MG63 (cell line): ENCODE measurements at regions not wholly inside any gene's neighbourhood (a gene's known extent, or its start where the extent isn't known, plus 50 kb on each side); places are given as distances from the start of the nearest gene placed in this dataset.

Source experiments
- DNase-seq: peaks from one replicate; pipeline ENCODE4 v3.0.0-alpha.2; 2020
- H3K27me3 ChIP-seq: fragments of 250-450 bp; sonication (Bioruptor Pico); 2 replicates; pipeline ENCODE4 v1.5.1; 2020; ENCODE audit warnings: mild to moderate bottlenecking, moderate library complexity
- H3K36me3 ChIP-seq: fragments of 250-450 bp; sonication (Bioruptor Pico); 2 replicates; pipeline ENCODE4 v1.5.1; 2020; ENCODE audit warnings: mild to moderate bottlenecking, moderate library complexity
- H3K4me3 ChIP-seq: fragments of 250-450 bp; sonication (Bioruptor Pico); 2 replicates; pipeline ENCODE4 v1.5.1; 2020; ENCODE audit warnings: mild to moderate bottlenecking, moderate library complexity
- H3K9me3 ChIP-seq: fragments of 250-450 bp; sonication (Bioruptor Pico); 2 replicates; pipeline ENCODE4 v1.5.1; 2020; ENCODE audit warnings: mild to moderate bottlenecking, moderate library complexity

DNA sequence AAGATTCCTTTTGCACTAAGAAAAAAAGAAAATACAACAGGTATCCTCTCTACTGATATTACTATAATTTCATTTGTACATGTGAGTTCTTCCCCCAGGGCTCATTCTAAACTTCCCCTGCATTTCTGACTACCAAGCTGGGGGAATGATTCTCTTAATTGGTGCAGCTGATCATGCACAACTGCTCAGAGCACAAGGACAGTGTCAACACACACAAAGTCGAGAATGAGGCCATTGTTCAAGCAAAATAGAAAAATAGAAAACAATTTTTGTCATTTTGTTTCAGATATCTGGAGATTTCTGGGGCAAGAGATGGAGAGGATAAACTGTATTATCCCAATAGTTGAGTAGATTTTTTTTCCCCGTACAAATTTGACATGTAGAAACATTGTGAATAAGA lies 236.3 kb downstream of the HAO1 start:
- H3K4me3 ChIP-seq = no peak overlapping the region
- no peaks in the 10 kb centered on the region for H3K36me3 ChIP-seq
- no peak for DNase-seq
- no peaks in the 10 kb centered on the region for H3K27me3 ChIP-seq
- no peaks in the 10 kb centered on the region for H3K9me3 ChIP-seq

- Histone ChIP-seq H3K4me3 (no peak overlapping the region), H3K9me3 (0 out of 2 replicates have a peak, but pooled peaks cover 3% of the 10 kb centered on the region), H3K36me3 (no peaks in the 10 kb centered on the region), H3K27me3 (no peaks in the 10 kb centered on the region)
- DNase-seq = no peak
These were observed 232.1 kb downstream of the HAO1 start for GRCh38 chr20:7708112-7708511.

GRCh38 chr20:7708782-7709181 lies 231.5 kb downstream of the HAO1 start:
- Histone ChIP-seq H3K36me3 (no peaks in the 10 kb centered on the region), H3K4me3 (no peak overlapping the region), H3K27me3 (no peaks in the 10 kb centered on the region), H3K9me3 (0 out of 2 replicates have a peak, but pooled peaks cover 3% of the 10 kb centered on the region)
- no peak for DNase-seq

DNA sequence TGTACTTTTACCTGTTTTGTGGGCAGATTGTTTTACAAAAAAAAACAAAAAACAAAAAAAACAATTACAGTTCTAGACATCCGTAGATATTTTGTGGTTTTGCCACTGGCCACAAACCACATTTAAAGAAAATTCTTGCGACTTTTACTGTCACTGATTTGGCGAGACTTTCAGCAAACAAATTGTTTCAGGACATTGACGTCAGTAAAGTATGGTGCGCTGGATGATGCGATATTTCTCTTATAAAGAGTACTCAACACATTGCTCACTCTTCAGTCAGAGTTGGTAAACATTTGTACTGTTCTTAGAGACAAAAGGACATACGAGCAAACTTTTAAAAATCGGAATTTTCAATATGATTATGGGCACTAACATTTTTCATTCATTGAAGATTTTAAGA lies 229.8 kb downstream of the HAO1 start:
- Histone ChIP-seq H3K27me3 (no peaks in the 10 kb centered on the region), H3K4me3 (no peak overlapping the region), H3K9me3 (0 out of 2 replicates have a peak, but pooled peaks cover 3% of the 10 kb centered on the region), H3K36me3 (no peaks in the 10 kb centered on the region)
- DNase-seq = no peak

GRCh38 chr20:7712661-7713060 lies 227.6 kb downstream of the HAO1 start:
- no peaks in the 10 kb centered on the region for H3K36me3 ChIP-seq
- DNase-seq = no peak
- no peaks in the 10 kb centered on the region for H3K27me3 ChIP-seq
- H3K9me3 ChIP-seq = 0 out of 2 replicates have a peak, but pooled peaks cover 3% of the 10 kb centered on the region
- no peak overlapping the region for H3K4me3 ChIP-seq

GRCh38 chr20:7714549-7714948 lies 225.7 kb downstream of the HAO1 start:
- no peaks in the 10 kb centered on the region for H3K36me3 ChIP-seq
- H3K4me3 ChIP-seq = no peak overlapping the region
- H3K9me3 ChIP-seq = 0 out of 2 replicates have a peak, but pooled peaks cover 3% of the 10 kb centered on the region
- H3K27me3 ChIP-seq = no peaks in the 10 kb centered on the region
- no peak for DNase-seq

GRCh38 chr20:7716286-7716972 lies 223.8 kb downstream of the HAO1 start:
- no peaks in the 10 kb centered on the region for H3K36me3 ChIP-seq
- H3K4me3 ChIP-seq = no peak overlapping the region
- no peak for DNase-seq
- 0 out of 2 replicates have a peak, but pooled peaks cover 3% of the 10 kb centered on the region for H3K9me3 ChIP-seq
- H3K27me3 ChIP-seq = no peaks in the 10 kb centered on the region

GRCh38 chr20:7722564-7722963 lies 217.7 kb downstream of the HAO1 start:
- no peaks in the 10 kb centered on the region for H3K27me3 ChIP-seq
- H3K4me3 ChIP-seq = no peak overlapping the region
- no peak for DNase-seq
- H3K36me3 ChIP-seq = no peaks in the 10 kb centered on the region
- no peaks in the 10 kb centered on the region; the same call in 1 of the 2 replicates for H3K9me3 ChIP-seq

DNA sequence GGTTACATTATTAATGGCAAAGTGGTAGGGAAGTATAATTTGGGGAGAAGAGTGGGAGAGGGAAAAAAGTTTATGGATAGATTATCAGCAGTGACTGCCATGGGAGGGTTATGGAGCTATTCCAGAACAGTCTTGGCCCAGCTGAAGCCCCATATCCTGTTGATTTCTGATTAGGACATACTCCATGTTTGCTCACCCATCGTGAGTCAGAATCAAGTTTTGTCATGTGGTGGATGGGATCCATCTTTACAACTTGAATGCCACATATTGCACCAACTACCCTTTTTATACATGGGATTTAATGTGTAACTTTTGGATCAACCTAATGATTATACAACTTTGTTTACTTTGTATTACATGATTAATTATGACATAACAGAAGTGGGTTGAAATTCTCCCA lies 217.0 kb downstream of the HAO1 start:
- H3K36me3 ChIP-seq = no peaks in the 10 kb centered on the region
- peak; percentile 79 for DNase-seq
- no peaks in the 10 kb centered on the region; the same call in 1 of the 2 replicates for H3K9me3 ChIP-seq
- no peak overlapping the region for H3K4me3 ChIP-seq
- H3K27me3 ChIP-seq = no peaks in the 10 kb centered on the region

- H3K9me3 ChIP-seq = no peaks in the 10 kb centered on the region
- H3K36me3 ChIP-seq = no peaks in the 10 kb centered on the region
- no peak for DNase-seq
- H3K4me3 ChIP-seq = no peak overlapping the region
- no peaks in the 10 kb centered on the region for H3K27me3 ChIP-seq
These were observed 211.9 kb downstream of the HAO1 start for GRCh38 chr20:7728338-7728737.

- Histone ChIP-seq H3K4me3 (no peak overlapping the region), H3K9me3 (no peaks in the 10 kb centered on the region)
- no peak for DNase-seq
These were observed 206.0 kb downstream of the HAO1 start for GRCh38 chr20:7734216-7734615.

DNA sequence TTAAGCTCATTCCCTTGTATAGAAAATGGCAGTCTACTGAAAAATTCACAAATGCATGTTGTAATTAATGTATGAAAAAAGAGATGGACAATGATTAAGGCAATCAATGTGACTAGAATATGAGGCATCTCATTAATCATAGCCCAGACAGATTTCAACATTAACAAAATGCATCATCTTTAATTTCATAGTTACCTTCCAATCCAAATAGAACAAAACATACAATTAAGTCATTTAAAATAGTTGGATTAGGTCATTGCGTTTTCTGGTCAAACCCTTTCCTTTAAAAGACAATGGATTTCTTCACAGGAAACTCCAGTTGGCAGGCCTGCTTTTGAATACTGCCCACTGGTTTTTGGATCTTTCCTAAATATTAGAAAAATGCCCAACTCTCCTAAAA lies 203.9 kb downstream of the HAO1 start:
- DNase-seq = peak; percentile 38
- Histone ChIP-seq H3K36me3 (no peaks in the 10 kb centered on the region), H3K4me3 (no peak overlapping the region), H3K27me3 (no peaks in the 10 kb centered on the region), H3K9me3 (no peaks in the 10 kb centered on the region)

More at GRCh38 chr20:7734216-7734615, 206.0 kb downstream of the HAO1 start:
- no peaks in the 10 kb centered on the region for H3K36me3 ChIP-seq
- H3K27me3 ChIP-seq = no peaks in the 10 kb centered on the region

DNA sequence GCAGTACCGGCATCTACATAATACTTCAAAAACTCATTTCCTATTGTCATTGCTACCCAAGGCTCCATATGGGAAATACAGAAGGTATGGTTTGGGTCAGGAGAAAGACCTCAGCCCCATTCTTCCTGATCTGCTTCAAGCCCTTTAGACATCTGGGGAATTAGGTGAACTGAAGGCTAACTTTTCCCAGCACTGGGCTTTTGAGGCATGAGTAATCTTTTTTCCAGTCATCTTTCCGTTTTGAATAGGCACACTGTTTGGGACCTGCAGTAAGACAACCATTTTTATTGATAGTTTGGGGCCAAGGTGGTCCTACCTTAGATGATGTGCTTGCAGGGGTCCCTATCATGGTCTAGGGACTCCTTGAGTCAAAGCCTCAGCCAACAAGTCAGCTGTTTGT lies 198.4 kb downstream of the HAO1 start:
- Histone ChIP-seq H3K9me3 (peaks cover 20% of the 10 kb centered on the region), H3K36me3 (peaks cover 2% of the 10 kb centered on the region; the same call in 1 of the 2 replicates)
- no peak for DNase-seq

GRCh38 chr20:7742479-7742878 lies 197.8 kb downstream of the HAO1 start:
- DNase-seq = peak; percentile 87
- Histone ChIP-seq H3K36me3 (peaks cover 2% of the 10 kb centered on the region; the same call in 1 of the 2 replicates), H3K27me3 (no peaks in the 10 kb centered on the region), H3K4me3 (no peak overlapping the region), H3K9me3 (peaks cover 20% of the 10 kb centered on the region)

More for the DNA sequence above, 198.4 kb downstream of the HAO1 start:
- Histone ChIP-seq H3K4me3 (no peak overlapping the region), H3K27me3 (no peaks in the 10 kb centered on the region)

DNA sequence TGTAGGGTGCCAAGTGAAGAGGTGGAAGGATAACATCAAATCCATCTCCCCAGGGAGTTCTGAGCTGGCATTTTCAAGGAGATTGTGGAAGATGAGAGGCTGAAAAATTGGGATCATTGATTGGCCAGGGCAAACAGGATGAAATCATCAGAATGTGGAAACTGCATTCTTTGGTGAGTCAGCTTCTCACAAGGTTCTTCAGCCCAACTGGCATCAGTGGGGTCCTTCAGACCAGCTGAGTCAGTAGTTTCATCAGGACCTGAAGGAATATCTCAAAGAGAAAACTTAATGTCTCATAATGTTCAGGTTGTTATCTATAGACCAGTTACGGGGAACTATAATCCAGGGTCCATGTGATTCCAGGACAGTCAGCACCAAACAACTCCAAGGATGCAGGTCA lies 195.8 kb downstream of the HAO1 start:
- Histone ChIP-seq H3K36me3 (peaks cover 2% of the 10 kb centered on the region; the same call in 1 of the 2 replicates), H3K27me3 (no peaks in the 10 kb centered on the region), H3K4me3 (no peak overlapping the region), H3K9me3 (peaks cover 20% of the 10 kb centered on the region)
- peak; percentile 61 for DNase-seq

- Histone ChIP-seq H3K4me3 (no peak overlapping the region), H3K36me3 (no peaks in the 10 kb centered on the region; the same call in 1 of the 2 replicates), H3K9me3 (peaks cover 11% of the 10 kb centered on the region), H3K27me3 (no peaks in the 10 kb centered on the region)
- DNase-seq = no peak
These were observed 191.6 kb downstream of the HAO1 start for GRCh38 chr20:7748624-7749023.

GRCh38 chr20:7754102-7754501 lies 186.2 kb downstream of the HAO1 start:
- Histone ChIP-seq H3K4me3 (no peak overlapping the region), H3K27me3 (no peaks in the 10 kb centered on the region), H3K36me3 (no peaks in the 10 kb centered on the region), H3K9me3 (no peaks in the 10 kb centered on the region)
- no peak for DNase-seq

- Histone ChIP-seq H3K4me3 (no peak overlapping the region), H3K27me3 (no peaks in the 10 kb centered on the region), H3K9me3 (no peaks in the 10 kb centered on the region), H3K36me3 (no peaks in the 10 kb centered on the region)
- DNase-seq = no peak
These were observed 181.9 kb downstream of the HAO1 start for GRCh38 chr20:7758406-7758805.
